ENCODE measurements at regions not wholly inside any gene's neighbourhood (a gene's known extent, or its start where the extent isn't known, plus 50 kb on each side); places are given as distances from the start of the nearest gene placed in this dataset.

DNA sequence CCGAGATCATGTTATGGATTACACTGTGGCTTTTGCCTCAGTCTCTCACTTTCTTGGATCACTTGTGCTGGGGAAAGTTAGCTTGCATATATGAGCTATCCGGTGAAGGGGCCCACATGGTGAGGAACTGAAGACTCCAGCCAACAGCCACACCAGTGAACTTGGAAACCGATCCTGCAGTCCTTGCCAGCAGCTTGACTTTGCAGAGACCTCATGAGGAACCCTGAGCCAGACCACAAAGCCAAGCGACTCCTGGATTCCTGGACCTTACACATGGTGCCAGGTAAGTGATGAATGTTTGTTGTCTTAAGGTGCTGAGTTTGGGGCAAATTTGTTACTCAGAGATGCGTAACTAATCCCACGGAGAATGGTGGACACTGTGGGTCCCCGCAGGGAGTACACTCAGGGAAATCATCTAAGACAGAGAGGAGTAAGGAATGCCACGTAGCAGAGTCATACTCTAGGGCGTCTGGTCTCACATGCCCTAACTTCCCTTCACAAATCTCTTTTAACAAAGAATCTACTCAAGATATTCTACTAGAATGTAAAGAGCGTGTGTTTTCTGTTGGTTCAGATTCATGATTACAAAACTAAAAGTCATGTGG is 76.5 kb upstream of the PJA2 start:
- no peak for FAIRE-seq

DNA sequence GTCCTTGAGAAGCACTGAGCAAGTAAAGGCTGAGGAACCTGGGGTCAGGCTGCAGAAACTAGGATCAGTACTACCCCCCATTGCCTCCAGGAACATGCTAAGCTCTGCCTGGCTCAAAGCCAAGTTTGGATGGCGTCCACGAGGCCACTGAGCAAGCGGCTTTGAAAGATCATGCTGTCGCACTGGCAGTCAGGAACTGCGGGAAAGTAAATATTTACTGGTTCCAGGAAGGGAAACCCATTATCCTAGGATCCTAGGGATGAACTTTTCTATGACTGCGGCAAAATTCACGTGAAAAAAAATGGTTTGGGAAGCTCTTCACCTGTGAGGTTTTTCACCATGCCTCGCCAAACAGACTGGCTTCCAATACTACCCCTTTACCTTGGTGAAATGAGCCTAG is 75.3 kb upstream of the PJA2 start:
- DNase-seq (ENCODE audit: insufficient read length, low spot score), result no peak
- FAIRE-seq, result no peak

More for the DNA sequence above, 76.5 kb upstream of the PJA2 start:
- no peak for DNase-seq (ENCODE audit: insufficient read length, low spot score)
- TF ChIP-seq, protein P1, sequence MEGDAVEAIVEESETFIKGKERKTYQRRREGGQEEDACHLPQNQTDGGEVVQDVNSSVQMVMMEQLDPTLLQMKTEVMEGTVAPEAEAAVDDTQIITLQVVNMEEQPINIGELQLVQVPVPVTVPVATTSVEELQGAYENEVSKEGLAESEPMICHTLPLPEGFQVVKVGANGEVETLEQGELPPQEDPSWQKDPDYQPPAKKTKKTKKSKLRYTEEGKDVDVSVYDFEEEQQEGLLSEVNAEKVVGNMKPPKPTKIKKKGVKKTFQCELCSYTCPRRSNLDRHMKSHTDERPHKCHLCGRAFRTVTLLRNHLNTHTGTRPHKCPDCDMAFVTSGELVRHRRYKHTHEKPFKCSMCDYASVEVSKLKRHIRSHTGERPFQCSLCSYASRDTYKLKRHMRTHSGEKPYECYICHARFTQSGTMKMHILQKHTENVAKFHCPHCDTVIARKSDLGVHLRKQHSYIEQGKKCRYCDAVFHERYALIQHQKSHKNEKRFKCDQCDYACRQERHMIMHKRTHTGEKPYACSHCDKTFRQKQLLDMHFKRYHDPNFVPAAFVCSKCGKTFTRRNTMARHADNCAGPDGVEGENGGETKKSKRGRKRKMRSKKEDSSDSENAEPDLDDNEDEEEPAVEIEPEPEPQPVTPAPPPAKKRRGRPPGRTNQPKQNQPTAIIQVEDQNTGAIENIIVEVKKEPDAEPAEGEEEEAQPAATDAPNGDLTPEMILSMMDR (IDR thresholded peaks at IDR 0.05; ENCODE audit: insufficient read depth, missing control alignments), result no peak

DNA sequence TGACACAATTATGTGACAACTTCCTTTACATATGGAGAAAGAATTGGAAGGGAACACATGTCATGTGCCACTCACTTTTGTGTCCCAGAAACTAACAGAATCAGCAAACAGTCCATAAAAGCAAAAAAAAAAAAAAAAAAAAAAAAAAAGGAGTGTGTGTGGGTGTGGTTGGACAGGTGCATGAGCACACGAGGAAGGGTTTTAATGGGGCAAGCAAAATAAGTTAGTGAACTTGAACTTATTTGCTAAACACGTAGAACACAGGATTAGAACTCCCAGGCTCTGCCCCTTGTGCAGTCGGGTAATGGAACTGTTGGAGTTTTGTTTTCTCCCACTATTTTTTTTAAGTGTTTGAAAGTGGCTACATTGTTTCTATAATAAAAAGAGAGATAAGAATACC is 74.8 kb upstream of the PJA2 start:
- FAIRE-seq, result no peak
- TF ChIP-seq, protein P1 (IDR thresholded peaks at IDR 0.05; ENCODE audit: insufficient read depth, missing control alignments), result no peak
- DNase-seq (ENCODE audit: insufficient read length, low spot score), result no peak

More for the DNA sequence above, 75.3 kb upstream of the PJA2 start:
- TF ChIP-seq, protein P1 (IDR thresholded peaks at IDR 0.05; ENCODE audit: insufficient read depth, missing control alignments), result no peak

DNA sequence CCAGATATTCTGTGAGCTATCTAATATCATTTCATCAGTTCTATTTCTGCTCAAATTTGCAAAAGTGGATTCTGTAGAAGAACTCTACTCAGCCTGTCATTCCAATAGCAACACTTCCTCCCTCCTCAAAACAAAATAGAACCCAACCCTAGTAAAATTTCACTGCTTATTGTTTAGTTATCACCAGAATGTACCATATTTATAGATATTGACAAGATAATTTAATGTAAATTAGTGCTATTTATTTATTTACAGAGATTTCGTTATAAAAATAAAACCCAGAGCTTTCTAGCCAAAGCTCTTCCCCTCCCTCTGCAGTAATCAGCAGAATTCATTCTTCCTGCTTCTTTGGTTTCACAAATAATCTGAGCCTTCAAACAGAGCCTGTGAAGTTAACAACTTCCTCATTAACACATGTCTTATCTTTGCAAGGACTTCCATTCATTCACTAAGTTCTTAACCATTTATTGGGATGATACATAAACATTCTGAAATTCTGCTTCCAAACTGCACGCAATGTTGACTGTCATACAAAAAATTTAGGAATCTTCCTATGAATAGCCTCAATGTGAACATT is 73.7 kb upstream of the PJA2 start:
- TF ChIP-seq, protein P1 (IDR thresholded peaks at IDR 0.05; ENCODE audit: insufficient read depth, missing control alignments), result no peak
- DNase-seq (ENCODE audit: insufficient read length, low spot score), result no peak
- FAIRE-seq, result no peak

DNA sequence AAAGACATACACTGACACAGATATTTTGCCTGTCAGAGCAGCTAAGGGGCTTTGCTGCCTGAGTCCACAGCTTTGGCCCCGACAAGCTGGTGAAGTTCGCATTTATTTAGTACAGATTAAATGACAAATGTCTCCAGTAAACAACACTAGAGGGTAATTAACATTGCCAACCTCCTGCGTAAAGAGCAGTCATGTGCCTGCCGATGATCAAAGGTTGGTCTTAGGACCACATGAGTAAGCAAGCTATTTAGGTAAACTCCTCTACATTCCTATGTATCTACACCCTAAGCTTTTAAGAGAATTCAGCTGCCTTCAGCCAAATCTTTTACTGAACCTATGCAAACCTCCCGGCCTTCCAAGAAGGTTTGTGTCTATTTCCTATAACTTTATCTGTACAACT is 73.0 kb upstream of the PJA2 start:
- no peak for DNase-seq (ENCODE audit: insufficient read length, low spot score)
- FAIRE-seq, result no peak
- TF ChIP-seq, protein P1 (IDR thresholded peaks at IDR 0.05; ENCODE audit: insufficient read depth, missing control alignments), result no peak

DNA sequence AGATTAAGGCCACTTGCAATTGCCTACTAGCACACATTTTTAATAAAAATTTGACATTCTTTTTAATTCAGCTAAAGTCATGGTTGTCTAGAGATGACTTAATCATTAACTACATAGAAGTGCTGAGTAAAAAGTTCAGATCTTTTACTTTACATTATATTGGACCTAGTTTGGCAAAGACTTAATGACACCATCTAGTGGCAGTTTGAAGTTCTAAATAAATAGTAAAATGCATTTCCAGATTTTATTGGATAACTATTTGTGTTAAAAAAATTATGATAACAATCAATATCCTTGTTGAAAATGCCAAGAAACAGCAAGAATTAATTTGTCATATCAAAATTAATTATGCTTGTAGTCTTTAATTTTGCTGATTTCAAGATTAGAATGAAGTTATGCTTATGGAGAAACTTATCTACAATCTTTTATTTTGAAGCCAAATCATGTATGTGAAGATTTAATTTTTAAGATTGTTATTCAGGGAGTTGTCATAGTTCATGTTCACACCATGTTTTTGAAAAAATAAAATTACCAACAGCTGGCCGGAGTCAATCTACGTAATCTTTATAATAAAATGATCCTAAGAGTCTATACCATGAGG is 69.6 kb upstream of the PJA2 start:
- TF ChIP-seq, protein P1 (IDR thresholded peaks at IDR 0.05; ENCODE audit: insufficient read depth, missing control alignments), result peak; percentile 45
- FAIRE-seq (peak; percentile 72), DNase-seq (ENCODE audit: insufficient read length, low spot score) (no peak)

DNA sequence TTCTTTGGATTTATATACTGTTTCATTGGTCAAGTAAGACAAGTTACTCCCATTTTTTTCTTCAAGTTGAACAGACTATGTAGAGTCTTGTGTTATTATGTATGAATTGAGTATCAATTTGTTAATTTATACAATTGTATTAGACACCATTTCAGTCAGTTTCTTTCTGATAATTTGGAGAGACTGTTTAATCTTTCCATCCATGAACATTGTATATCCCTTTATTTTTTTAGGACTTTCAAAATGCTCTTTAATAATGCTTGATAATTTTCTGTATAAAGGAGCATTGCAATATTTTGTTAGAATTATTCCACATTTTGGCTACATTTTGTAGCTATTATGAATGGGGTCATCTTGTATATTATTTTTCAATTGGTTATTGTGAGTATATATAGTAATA is 69.1 kb upstream of the PJA2 start:
- FAIRE-seq, result no peak
- TF ChIP-seq, protein P1 (IDR thresholded peaks at IDR 0.05; ENCODE audit: insufficient read depth, missing control alignments), result no peak

More for the DNA sequence above, 69.1 kb upstream of the PJA2 start:
- no peak for DNase-seq (ENCODE audit: insufficient read length, low spot score)

All from D721Med (cell line).